Lung (tissue), 11 donors: ENCODE measurements at regions not wholly inside any gene's neighbourhood (a gene's known extent, or its start where the extent isn't known, plus 50 kb on each side); places are given as distances from the start of the nearest gene placed in this dataset.

Experiments
- ATAC-seq: fragments of 200-7000 bp; cut with Tn5 transposase; one replicate; pipeline ENCODE4 v1.9.1; 2020; ENCODE audit warnings: moderate number of reproducible peaks; ENCODE audit not compliant: insufficient read depth, low FRiP score
- DNase-seq, 3 donors: peaks; one replicate each; pipeline ENCODE4 v3.0.0-alpha.2; 2013 to 2017
- H3K27ac ChIP-seq, 2 donors: one replicate each; pipeline ENCODE4 v1.5.1; 2013; ENCODE audit warnings: mild to moderate bottlenecking in 2 of 2, moderate library complexity in 2 of 2, control low read depth in 1 of 2, inconsistent platforms in 1 of 2, low read depth in 1 of 2, low read length in 1 of 2
- H3K27me3 ChIP-seq, 3 donors: one replicate each; pipeline ENCODE4 v1.5.1; 2013; ENCODE audit warnings: low read length in 2 of 3; ENCODE audit not compliant: control insufficient read depth in 3 of 3, insufficient read depth in 3 of 3
- H3K36me3 ChIP-seq, 4 donors: one replicate each; pipeline ENCODE4 v1.5.1; 2013; ENCODE audit warnings: low read length in 4 of 4, mild to moderate bottlenecking in 1 of 4, moderate library complexity in 1 of 4; ENCODE audit not compliant: control insufficient read depth in 4 of 4, insufficient read depth in 4 of 4
- H3K4me1 ChIP-seq, 5 donors: one replicate each; pipeline ENCODE4 v1.5.1; 2013; ENCODE audit warnings: low read length in 5 of 5, mild to moderate bottlenecking in 2 of 5, moderate library complexity in 1 of 5; ENCODE audit not compliant: control insufficient read depth in 5 of 5, insufficient read depth in 5 of 5
- H3K4me3 ChIP-seq: one replicate; pipeline ENCODE4 v1.5.1; 2013; ENCODE audit warnings: mild to moderate bottlenecking, control low read depth, moderate library complexity
- H3K9ac ChIP-seq, 2 donors: one replicate each; pipeline ENCODE4 v1.5.1; 2013; ENCODE audit warnings: low read length in 2 of 2, control low read depth in 1 of 2; ENCODE audit not compliant: insufficient read depth in 1 of 2
- H3K9me3 ChIP-seq, 4 donors: one replicate each; pipeline ENCODE4 v1.5.1; 2013; ENCODE audit warnings: low read length in 3 of 4, mild to moderate bottlenecking in 1 of 4, moderate library complexity in 1 of 4; ENCODE audit not compliant: control insufficient read depth in 4 of 4, insufficient read depth in 3 of 4
- WGBS, 2 donors: extraction: QIAGEN DNeasy Blood & Tissue Kit; methylation state at CpG; one replicate each; pipeline ENCODE4 v1.1.7; 2013; 5-methylcytosine and 5-hydroxymethylcytosine counted together
- TF ChIP-seq, protein P1 (sequence below): IDR thresholded peaks from 2 replicates; pipeline ENCODE4 v1.5.1; 2012; ENCODE audit warnings: mild to moderate bottlenecking; ENCODE audit errors: control extremely low read depth, extremely low read depth
- donor health status: control.
- donor health status: control.
- donor health status: Bipolar disorder and iron deficiency.
- donor health status: healthy.
- donor health status: DM: yes; HTN: yes; CAD: no.

DNA sequence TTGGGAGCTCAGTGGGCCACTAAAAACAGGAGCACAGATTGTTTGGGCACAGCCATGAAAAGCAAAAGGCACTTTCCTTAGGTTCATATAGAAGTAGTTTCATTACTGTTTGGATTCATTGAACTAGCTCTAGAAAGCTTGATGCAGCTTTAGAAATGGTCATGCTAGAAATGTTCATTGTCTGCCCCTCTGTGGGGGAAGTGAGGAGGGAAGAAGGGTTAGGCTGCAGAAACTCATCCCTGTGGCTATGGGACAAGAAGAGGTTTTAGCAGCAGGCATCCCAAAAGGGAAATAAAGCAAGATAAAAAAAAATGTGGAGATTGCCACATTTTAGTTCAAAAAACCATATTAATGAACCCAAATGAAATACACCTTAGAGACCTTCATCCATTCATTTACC lies 359.6 kb upstream of the PTBP2 start:
- TF ChIP-seq, protein P1, sequence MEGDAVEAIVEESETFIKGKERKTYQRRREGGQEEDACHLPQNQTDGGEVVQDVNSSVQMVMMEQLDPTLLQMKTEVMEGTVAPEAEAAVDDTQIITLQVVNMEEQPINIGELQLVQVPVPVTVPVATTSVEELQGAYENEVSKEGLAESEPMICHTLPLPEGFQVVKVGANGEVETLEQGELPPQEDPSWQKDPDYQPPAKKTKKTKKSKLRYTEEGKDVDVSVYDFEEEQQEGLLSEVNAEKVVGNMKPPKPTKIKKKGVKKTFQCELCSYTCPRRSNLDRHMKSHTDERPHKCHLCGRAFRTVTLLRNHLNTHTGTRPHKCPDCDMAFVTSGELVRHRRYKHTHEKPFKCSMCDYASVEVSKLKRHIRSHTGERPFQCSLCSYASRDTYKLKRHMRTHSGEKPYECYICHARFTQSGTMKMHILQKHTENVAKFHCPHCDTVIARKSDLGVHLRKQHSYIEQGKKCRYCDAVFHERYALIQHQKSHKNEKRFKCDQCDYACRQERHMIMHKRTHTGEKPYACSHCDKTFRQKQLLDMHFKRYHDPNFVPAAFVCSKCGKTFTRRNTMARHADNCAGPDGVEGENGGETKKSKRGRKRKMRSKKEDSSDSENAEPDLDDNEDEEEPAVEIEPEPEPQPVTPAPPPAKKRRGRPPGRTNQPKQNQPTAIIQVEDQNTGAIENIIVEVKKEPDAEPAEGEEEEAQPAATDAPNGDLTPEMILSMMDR, result no peak
- ATAC-seq (no peak), DNase-seq (no peak)
- H3K9me3 ChIP-seq, result no peaks in the 10 kb centered on the region
- no peak overlapping the region for H3K27ac ChIP-seq
- H3K9ac ChIP-seq, result no peak overlapping the region
- H3K4me1 ChIP-seq, result no peaks in the 10 kb centered on the region
- H3K36me3 ChIP-seq, result no peaks in the 10 kb centered on the region
- no peak overlapping the region for H3K4me3 ChIP-seq
- H3K27me3 ChIP-seq, result no peaks in the 10 kb centered on the region

DNA sequence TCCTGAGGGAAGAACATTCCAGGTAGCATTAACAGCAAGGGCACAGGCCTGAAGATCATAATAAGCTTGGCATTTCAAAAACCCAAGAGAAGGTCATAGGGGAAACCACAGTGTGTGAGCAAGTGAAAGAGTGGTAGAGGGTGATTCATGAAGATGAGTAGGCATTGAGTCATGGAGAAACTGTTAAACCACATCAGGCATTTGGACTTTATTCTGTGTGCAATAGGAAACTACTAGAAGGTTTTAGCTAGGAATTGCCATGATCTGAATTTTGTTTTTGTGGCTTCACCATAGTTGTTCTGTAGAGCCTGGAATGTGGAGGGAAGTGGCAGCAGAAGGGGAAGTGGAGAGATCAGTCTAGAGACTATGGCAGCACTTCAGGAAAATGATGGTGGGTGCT lies 359.0 kb upstream of the PTBP2 start:
- Histone ChIP-seq H3K27me3 (no peaks in the 10 kb centered on the region), H3K9me3 (no peaks in the 10 kb centered on the region), H3K4me3 (no peak overlapping the region), H3K36me3 (no peaks in the 10 kb centered on the region), H3K27ac (no peak overlapping the region), H3K9ac (no peak overlapping the region), H3K4me1 (no peaks in the 10 kb centered on the region)
- DNase-seq (no peak), ATAC-seq (peak; percentile 72)
- TF ChIP-seq, protein P1, result no peak

DNA sequence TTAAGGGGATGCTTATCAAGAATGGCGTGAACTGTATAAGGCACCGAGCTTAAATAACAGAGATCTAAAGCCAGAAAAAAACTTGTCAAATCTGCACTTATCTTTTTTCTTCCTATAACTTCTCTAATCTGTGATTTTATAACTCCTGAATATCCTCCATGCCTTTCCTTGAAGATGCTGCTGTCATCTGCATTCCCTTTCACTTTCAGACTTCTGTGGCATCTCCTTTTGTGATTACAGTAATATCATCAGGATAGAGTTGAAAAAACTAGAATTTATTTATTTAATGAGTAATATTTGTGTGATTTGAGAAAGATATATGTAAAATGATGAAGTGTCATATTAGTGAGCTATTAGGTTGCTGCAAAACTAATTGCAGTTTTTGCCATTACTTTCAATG lies 357.8 kb upstream of the PTBP2 start:
- ATAC-seq, result no peak

DNA sequence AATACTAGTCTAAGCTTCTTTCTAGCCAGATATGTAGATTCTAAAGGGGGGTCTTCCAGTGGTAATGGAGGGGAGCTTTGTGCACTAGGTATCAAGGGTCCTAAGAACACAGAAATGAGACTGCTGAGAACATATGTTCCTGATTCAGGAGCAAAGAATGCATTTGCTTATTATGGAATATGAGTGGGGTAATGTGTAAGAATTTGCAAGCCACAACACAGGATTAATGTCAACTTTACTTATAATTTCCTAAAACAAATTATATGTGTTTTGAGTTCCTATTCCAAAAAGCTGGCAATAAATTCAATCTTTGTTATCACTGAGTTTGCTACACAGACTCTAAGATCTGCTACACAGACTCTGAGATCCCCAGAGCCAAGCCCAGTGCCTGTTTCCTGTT lies 357.0 kb upstream of the PTBP2 start:
- no peak for ATAC-seq
- TF ChIP-seq, protein P1, result no peak

More for the DNA sequence above, 357.8 kb upstream of the PTBP2 start:
- DNase-seq, result no peak
- Histone ChIP-seq H3K27ac (no peak overlapping the region), H3K9me3 (no peaks in the 10 kb centered on the region), H3K9ac (no peak overlapping the region), H3K4me1 (no peaks in the 10 kb centered on the region), H3K4me3 (no peak overlapping the region), H3K36me3 (no peaks in the 10 kb centered on the region), H3K27me3 (no peaks in the 10 kb centered on the region)
- WGBS, 2 donors, result 59 to 83% methylated on average over 2 of the region's 2 CpGs
- TF ChIP-seq, protein P1, result no peak

More for the DNA sequence above, 357.0 kb upstream of the PTBP2 start:
- H3K9ac ChIP-seq, result no peak overlapping the region
- no peaks in the 10 kb centered on the region for H3K4me1 ChIP-seq
- DNase-seq, result no peak
- no peaks in the 10 kb centered on the region for H3K9me3 ChIP-seq
- no peak overlapping the region for H3K4me3 ChIP-seq
- H3K27me3 ChIP-seq, result no peaks in the 10 kb centered on the region
- no peak overlapping the region for H3K27ac ChIP-seq
- H3K36me3 ChIP-seq, result no peaks in the 10 kb centered on the region
